ENCODE measurements at regions not wholly inside any gene's neighbourhood (a gene's known extent, or its start where the extent isn't known, plus 50 kb on each side); places are given as distances from the start of the nearest gene placed in this dataset.

DNA sequence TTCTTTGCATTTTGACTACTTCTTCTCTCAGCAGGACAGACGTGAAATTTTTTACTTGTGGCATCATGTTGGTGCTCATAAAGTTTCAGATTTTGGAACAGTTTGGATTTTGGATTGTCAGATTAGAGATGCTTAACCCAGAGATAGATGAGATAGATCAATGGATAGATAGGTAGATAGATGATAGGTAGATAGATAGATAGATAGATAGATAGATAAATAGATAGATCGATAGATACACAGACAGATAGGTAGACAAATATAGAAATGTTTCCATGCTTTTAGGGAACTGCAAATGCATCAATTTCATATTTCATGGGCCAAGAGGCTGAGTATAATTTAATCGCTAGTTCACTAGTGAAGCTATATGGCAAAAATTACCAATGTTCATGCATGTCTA, 981.5 kb upstream of the ADGRB3 start:
- no peaks in the 10 kb centered on the region for H3K36me3 Mint-ChIP-seq
- no peaks in the 10 kb centered on the region for H3K27me3 Mint-ChIP-seq
- no peak overlapping the region for H3K4me3 Mint-ChIP-seq
- TF ChIP-seq, protein P1, sequence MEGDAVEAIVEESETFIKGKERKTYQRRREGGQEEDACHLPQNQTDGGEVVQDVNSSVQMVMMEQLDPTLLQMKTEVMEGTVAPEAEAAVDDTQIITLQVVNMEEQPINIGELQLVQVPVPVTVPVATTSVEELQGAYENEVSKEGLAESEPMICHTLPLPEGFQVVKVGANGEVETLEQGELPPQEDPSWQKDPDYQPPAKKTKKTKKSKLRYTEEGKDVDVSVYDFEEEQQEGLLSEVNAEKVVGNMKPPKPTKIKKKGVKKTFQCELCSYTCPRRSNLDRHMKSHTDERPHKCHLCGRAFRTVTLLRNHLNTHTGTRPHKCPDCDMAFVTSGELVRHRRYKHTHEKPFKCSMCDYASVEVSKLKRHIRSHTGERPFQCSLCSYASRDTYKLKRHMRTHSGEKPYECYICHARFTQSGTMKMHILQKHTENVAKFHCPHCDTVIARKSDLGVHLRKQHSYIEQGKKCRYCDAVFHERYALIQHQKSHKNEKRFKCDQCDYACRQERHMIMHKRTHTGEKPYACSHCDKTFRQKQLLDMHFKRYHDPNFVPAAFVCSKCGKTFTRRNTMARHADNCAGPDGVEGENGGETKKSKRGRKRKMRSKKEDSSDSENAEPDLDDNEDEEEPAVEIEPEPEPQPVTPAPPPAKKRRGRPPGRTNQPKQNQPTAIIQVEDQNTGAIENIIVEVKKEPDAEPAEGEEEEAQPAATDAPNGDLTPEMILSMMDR (conservative IDR thresholded peaks at IDR 0.05): no peak
- no peaks in the 10 kb centered on the region for H3K4me1 Mint-ChIP-seq (ENCODE audit: unreplicated experiment)
- no peaks in the 10 kb centered on the region for H3K9me3 Mint-ChIP-seq
- no peak overlapping the region for H3K27ac Mint-ChIP-seq
- DNase-seq (ENCODE audit: extremely low spot score, unreplicated experiment): no peak

DNA sequence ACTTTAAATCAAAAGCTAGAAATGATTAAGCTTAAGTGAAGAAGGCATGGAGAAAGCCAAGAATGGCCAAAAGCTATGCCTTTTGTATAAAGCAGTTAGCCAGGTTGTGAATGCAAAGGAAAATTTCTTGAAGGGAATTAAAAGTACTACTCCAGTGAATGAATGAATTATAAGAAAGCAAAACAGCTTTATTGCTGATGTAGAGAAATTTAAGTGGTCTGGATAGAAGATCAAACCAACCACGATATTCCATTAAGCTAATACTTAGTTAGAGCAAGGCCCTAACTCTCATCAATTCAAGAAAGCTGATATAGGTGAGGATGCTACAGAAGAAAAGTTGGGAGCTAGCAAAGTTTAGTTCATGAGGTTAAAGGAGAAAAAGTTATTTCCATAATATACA, 988.5 kb upstream of the ADGRB3 start:
- TF ChIP-seq, protein P1 (conservative IDR thresholded peaks at IDR 0.05): no peak
- no peaks in the 10 kb centered on the region for H3K9me3 Mint-ChIP-seq
- no peaks in the 10 kb centered on the region for H3K27me3 Mint-ChIP-seq
- H3K4me1 Mint-ChIP-seq (ENCODE audit: unreplicated experiment): no peaks in the 10 kb centered on the region
- no peak overlapping the region for H3K4me3 Mint-ChIP-seq
- H3K36me3 Mint-ChIP-seq: no peaks in the 10 kb centered on the region
- no peak overlapping the region for H3K27ac Mint-ChIP-seq
- DNase-seq (ENCODE audit: extremely low spot score, unreplicated experiment): no peak

DNA sequence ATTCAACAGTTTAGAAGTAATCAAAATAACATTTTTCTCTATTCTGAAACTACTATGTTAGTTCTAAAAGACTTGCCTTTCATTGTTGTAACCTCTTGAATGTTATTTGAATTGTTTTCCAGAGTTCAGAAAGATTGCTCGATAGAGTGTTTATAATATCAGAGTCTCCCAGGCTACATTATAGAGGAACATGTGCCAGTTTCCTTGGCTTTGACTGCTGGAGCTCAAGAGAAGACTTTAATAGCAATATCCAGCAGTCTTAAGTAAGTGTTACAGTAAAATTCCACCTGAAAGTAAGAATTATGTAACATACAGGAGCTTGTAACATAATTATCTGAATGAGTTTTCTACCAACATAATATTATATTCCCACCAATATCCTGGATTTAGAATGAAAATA, 991.8 kb upstream of the ADGRB3 start:
- Mint-ChIP-seq H3K4me3 (no peak overlapping the region), H3K36me3 (no peaks in the 10 kb centered on the region), H3K9me3 (no peaks in the 10 kb centered on the region), H3K4me1 (ENCODE audit: unreplicated experiment) (no peaks in the 10 kb centered on the region), H3K27me3 (no peaks in the 10 kb centered on the region), H3K27ac (no peak overlapping the region)
- TF ChIP-seq, protein P1 (conservative IDR thresholded peaks at IDR 0.05): no peak
- DNase-seq (ENCODE audit: extremely low spot score, unreplicated experiment): no peak

DNA sequence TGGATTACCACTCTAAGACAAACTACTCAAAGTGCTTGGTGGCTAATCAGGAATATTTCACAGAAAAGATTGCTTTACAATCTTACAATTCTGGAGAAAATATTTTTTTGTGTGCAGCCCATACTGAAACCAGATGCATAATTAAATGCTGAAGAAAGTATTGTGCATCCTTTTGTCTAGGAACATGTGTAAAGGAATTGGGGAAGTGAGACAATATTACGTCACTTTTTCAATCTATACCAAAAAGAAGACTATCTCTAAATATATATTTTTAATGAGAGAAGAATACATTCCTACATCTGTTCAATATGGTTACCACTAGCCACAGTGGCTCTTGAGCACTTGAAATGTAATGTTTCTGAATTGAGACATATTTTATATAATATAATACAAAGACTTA, 992.5 kb upstream of the ADGRB3 start:
- Mint-ChIP-seq H3K36me3 (no peaks in the 10 kb centered on the region), H3K27ac (no peak overlapping the region), H3K27me3 (no peaks in the 10 kb centered on the region), H3K4me3 (no peak overlapping the region), H3K4me1 (ENCODE audit: unreplicated experiment) (no peaks in the 10 kb centered on the region), H3K9me3 (no peaks in the 10 kb centered on the region)
- no peak for DNase-seq (ENCODE audit: extremely low spot score, unreplicated experiment)
- TF ChIP-seq, protein P1 (conservative IDR thresholded peaks at IDR 0.05): no peak

DNA sequence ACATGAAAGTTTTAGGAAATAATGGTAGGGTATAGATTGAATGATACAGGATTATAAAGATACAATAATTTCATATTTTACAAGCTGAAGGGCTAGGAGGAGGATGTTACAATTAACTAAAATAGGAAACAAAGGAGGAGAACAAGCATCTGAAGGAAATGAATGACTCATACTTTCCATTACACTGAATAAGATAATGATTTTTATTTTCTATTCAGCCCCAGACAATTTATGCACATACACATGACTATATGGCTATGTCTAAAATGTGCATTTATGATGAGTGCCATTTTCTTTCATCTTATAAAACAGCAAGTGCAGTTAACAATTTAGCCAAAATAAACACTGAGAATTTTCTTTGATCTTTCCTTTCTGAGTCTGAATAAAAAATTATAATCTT, 994.6 kb upstream of the ADGRB3 start:
- TF ChIP-seq, protein P1 (conservative IDR thresholded peaks at IDR 0.05): no peak
- DNase-seq (ENCODE audit: extremely low spot score, unreplicated experiment): no peak
- Mint-ChIP-seq H3K36me3 (no peaks in the 10 kb centered on the region), H3K27ac (no peak overlapping the region), H3K4me3 (no peak overlapping the region), H3K27me3 (no peaks in the 10 kb centered on the region), H3K9me3 (no peaks in the 10 kb centered on the region), H3K4me1 (ENCODE audit: unreplicated experiment) (no peaks in the 10 kb centered on the region)

DNA sequence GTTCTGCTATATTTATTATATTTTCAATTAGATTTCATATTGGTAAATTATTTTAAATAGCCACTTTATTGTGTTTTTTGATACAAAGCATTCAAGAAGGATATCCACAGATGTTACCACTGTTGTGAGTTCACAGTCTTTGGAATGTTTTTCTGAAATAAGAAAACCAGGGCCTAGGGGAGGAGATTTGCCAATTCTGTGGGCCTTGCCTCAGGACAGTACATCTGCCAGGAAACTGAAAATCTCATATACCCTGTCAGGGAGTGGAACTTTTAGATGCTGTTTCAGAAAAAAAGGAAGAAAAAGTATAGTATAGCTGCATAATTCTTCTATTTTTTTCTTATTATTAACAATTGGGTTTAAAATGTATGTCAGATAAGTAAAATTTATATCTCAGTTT, 995.9 kb upstream of the ADGRB3 start:
- no peak for DNase-seq (ENCODE audit: extremely low spot score, unreplicated experiment)
- H3K36me3 Mint-ChIP-seq: no peaks in the 10 kb centered on the region
- no peak overlapping the region for H3K27ac Mint-ChIP-seq
- TF ChIP-seq, protein P1 (conservative IDR thresholded peaks at IDR 0.05): no peak
- no peaks in the 10 kb centered on the region for H3K4me1 Mint-ChIP-seq (ENCODE audit: unreplicated experiment)
- no peaks in the 10 kb centered on the region for H3K9me3 Mint-ChIP-seq
- no peak overlapping the region for H3K4me3 Mint-ChIP-seq
- H3K27me3 Mint-ChIP-seq: no peaks in the 10 kb centered on the region
